ENCODE measurements at regions not wholly inside any gene's neighbourhood (a gene's known extent, or its start where the extent isn't known, plus 50 kb on each side); places are given as distances from the start of the nearest gene placed in this dataset.
A peak's percentile ranks its signal among the peaks of the same experiment; 100 is the strongest.

DNA sequence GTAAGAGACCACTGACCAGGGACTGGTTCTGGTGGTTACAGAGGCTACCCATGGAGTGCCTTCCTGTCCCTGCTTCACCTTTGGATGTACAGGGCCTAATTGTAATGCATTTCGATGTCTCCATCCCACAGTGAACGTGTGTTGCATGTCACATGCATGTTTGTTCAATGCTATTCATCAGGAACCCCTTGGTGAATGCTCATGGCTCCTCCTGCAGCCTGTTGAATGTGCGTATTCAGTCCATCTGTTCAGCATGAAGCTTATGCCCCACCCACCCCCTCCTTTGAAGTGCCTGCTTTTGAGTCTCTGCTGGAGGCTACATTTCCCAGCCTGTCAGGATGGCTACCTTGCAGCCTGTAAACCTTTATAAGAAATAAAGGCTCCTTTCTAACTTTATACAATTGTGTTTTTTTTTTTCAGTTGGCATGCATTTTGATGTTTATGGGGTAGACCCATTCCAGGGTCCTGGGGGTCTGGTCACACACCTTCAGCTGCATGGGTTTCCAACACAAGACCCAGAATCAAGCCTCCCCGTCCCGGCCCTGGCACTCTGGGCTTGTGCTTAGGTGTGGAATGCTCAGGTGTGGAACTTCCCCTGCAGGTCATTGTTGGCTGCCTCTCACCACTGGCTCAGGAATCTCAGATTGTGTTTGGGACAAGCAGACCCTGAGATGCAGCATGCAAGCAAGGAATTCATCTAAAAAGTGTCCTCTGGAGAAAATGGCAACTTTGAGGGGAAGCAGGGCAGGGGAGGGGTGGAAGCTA, 238.8 kb upstream of the HDAC4 start:
- H3K27ac Mint-ChIP-seq (ENCODE audit: unreplicated experiment) = no peak overlapping the region
- no peak for TF ChIP-seq CTCF (IDR thresholded peaks at IDR 0.05)
- no peaks in the 10 kb centered on the region for H3K36me3 Mint-ChIP-seq (ENCODE audit: low read depth)
- H3K9me3 Mint-ChIP-seq (ENCODE audit: low read depth) = peaks cover 5% of the 10 kb centered on the region
- H3K27me3 Mint-ChIP-seq (ENCODE audit: low read depth) = peaks cover 3% of the 10 kb centered on the region
- no peak for DNase-seq (ENCODE audit: low spot score)
- no peaks in the 10 kb centered on the region for H3K4me1 Mint-ChIP-seq (ENCODE audit: low read depth)
- no peak overlapping the region for H3K4me3 Mint-ChIP-seq (ENCODE audit: unreplicated experiment)

- H3K27me3 Mint-ChIP-seq (ENCODE audit: low read depth) = peaks cover 3% of the 10 kb centered on the region
- peaks cover 5% of the 10 kb centered on the region for H3K9me3 Mint-ChIP-seq (ENCODE audit: low read depth)
- no peaks in the 10 kb centered on the region for H3K36me3 Mint-ChIP-seq (ENCODE audit: low read depth)
- H3K4me3 Mint-ChIP-seq (ENCODE audit: unreplicated experiment) = no peak overlapping the region
- DNase-seq (ENCODE audit: low spot score) = no peak
- no peak for TF ChIP-seq CTCF (IDR thresholded peaks at IDR 0.05)
- H3K27ac Mint-ChIP-seq (ENCODE audit: unreplicated experiment) = no peak overlapping the region
- H3K4me1 Mint-ChIP-seq (ENCODE audit: low read depth) = no peaks in the 10 kb centered on the region
Measured at GRCh38 chr2:239638376-239638775, 237.6 kb upstream of the HDAC4 start.

DNA sequence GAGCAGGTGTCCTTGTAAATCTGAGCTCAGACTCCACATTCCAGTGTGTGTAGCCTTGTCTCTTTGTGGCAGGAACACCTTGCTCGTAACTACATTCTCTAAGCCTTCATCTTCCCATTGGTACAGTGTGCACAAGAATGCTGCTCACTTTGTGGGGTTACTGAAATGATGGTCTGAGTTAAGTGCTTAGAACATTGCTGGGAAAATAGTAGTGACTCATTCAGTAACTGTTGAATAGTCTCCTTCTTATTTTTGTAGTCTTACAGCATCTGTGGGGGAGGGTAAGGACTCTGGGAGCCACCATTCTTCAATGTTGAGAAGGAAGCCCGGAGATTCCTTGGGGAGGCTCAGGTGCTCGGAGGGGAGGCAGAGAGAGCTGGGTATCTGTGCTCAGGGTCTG, 236.0 kb upstream of the HDAC4 start:
- no peak overlapping the region for H3K4me3 Mint-ChIP-seq (ENCODE audit: unreplicated experiment)
- H3K4me1 Mint-ChIP-seq (ENCODE audit: low read depth) = no peaks in the 10 kb centered on the region
- peaks cover 5% of the 10 kb centered on the region for H3K9me3 Mint-ChIP-seq (ENCODE audit: low read depth)
- H3K27ac Mint-ChIP-seq (ENCODE audit: unreplicated experiment) = no peak overlapping the region
- no peak for TF ChIP-seq CTCF (IDR thresholded peaks at IDR 0.05)
- H3K36me3 Mint-ChIP-seq (ENCODE audit: low read depth) = no peaks in the 10 kb centered on the region
- DNase-seq (ENCODE audit: low spot score) = no peak
- H3K27me3 Mint-ChIP-seq (ENCODE audit: low read depth) = peaks cover 7% of the 10 kb centered on the region

DNA sequence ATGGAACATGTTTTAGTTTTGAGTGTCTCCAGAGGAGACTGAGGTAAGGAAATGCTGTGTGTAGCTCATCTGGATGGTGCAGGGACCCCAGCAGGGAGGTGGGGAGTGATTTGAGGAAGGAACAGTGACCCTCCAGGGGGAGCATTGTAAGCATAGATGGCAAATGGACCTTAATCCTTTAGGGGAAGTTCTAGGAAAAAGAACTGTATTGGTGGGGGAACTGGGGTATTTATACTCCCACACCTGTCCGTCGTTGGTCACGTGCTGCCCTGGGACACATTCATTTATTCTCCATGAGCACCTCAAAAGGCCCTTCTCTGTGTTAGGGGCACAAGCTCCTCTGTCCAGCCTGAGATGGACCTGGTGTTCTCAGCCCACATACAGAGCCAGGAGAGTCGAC, 233.9 kb upstream of the HDAC4 start:
- Mint-ChIP-seq H3K9me3 (ENCODE audit: low read depth) (peaks cover 5% of the 10 kb centered on the region), H3K36me3 (ENCODE audit: low read depth) (no peaks in the 10 kb centered on the region), H3K27me3 (ENCODE audit: low read depth) (peaks cover 7% of the 10 kb centered on the region), H3K4me1 (ENCODE audit: low read depth) (peaks cover 7% of the 10 kb centered on the region), H3K4me3 (ENCODE audit: unreplicated experiment) (no peak overlapping the region), H3K27ac (ENCODE audit: unreplicated experiment) (no peak overlapping the region)
- no peak for DNase-seq (ENCODE audit: low spot score)
- TF ChIP-seq CTCF (IDR thresholded peaks at IDR 0.05) = no peak

GRCh38 chr2:239630618-239631286, 229.9 kb upstream of the HDAC4 start:
- Mint-ChIP-seq H3K27ac (ENCODE audit: unreplicated experiment) (peak overlapping the region; percentile 86), H3K27me3 (ENCODE audit: low read depth) (peaks cover 4% of the 10 kb centered on the region), H3K36me3 (ENCODE audit: low read depth) (no peaks in the 10 kb centered on the region), H3K4me1 (ENCODE audit: low read depth) (peaks cover 8% of the 10 kb centered on the region), H3K4me3 (ENCODE audit: unreplicated experiment) (no peak overlapping the region), H3K9me3 (ENCODE audit: low read depth) (no peaks in the 10 kb centered on the region)
- DNase-seq (ENCODE audit: low spot score) = no peak
- TF ChIP-seq CTCF (IDR thresholded peaks at IDR 0.05) = no peak

Measured in chondrocyte (in vitro differentiated cells).